ENCODE measurements at regions not wholly inside any gene's neighbourhood (a gene's known extent, or its start where the extent isn't known, plus 50 kb on each side); places are given as distances from the start of the nearest gene placed in this dataset.

- TF ChIP-seq CTCF (IDR thresholded peaks at IDR 0.05; ENCODE audit: low read depth, low read length, poor library complexity, severe bottlenecking) (no peak), EZH2phosphoT487 (IDR thresholded peaks at IDR 0.05; ENCODE audit: borderline replicate concordance, low read length) (no peak)
Observed at GRCh38 chr4:74618659-74619058, 173.7 kb downstream of the AREG start.
